ENCODE measurements at regions not wholly inside any gene's neighbourhood (a gene's known extent, or its start where the extent isn't known, plus 50 kb on each side); places are given as distances from the start of the nearest gene placed in this dataset.

DNA sequence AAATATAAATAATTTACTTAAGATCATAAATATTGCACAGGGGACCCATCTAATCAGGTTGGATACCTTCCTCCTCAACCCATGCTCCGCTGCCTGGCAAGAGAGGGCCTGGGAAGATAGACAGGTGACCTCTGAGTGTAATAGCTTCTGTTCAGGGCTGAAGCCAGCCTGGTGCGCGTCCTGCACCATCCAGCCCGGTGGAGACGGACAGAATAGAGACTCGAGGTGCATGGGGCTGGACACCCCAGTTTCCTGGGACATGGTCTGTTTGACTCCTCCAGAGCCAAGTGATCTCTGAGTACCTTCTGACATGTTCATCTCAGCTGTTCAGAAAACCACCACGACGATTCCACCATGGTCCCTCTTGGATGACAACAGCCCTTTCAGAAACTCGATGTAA lies 209.3 kb upstream of the MYT1L start:
- intact Hi-C loops (cut with DNase I), result no loop called here
- no peak overlapping the region for H3K27ac ChIP-seq
- TF ChIP-seq POLR2AphosphoS5 (IDR thresholded peaks at IDR 0.05) (no peak), POLR2A (IDR thresholded peaks at IDR 0.05) (no peak)
- TF ChIP-seq, protein P1, sequence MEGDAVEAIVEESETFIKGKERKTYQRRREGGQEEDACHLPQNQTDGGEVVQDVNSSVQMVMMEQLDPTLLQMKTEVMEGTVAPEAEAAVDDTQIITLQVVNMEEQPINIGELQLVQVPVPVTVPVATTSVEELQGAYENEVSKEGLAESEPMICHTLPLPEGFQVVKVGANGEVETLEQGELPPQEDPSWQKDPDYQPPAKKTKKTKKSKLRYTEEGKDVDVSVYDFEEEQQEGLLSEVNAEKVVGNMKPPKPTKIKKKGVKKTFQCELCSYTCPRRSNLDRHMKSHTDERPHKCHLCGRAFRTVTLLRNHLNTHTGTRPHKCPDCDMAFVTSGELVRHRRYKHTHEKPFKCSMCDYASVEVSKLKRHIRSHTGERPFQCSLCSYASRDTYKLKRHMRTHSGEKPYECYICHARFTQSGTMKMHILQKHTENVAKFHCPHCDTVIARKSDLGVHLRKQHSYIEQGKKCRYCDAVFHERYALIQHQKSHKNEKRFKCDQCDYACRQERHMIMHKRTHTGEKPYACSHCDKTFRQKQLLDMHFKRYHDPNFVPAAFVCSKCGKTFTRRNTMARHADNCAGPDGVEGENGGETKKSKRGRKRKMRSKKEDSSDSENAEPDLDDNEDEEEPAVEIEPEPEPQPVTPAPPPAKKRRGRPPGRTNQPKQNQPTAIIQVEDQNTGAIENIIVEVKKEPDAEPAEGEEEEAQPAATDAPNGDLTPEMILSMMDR (IDR thresholded peaks at IDR 0.05), result no peak
- H3K4me1 ChIP-seq (replicated peaks), result no peaks in the 10 kb centered on the region
- no peaks in the 10 kb centered on the region for H3K27me3 ChIP-seq (replicated peaks; ENCODE audit: insufficient read depth)
- H3K4me3 ChIP-seq, result no peak overlapping the region
- H3K36me3 ChIP-seq, result no peaks in the 10 kb centered on the region
- 77% methylated on average over 9 of the region's 9 CpGs for WGBS
- no peak for DNase-seq (ENCODE audit: low spot score)
- H3K9me3 ChIP-seq, result no peaks in the 10 kb centered on the region

DNA sequence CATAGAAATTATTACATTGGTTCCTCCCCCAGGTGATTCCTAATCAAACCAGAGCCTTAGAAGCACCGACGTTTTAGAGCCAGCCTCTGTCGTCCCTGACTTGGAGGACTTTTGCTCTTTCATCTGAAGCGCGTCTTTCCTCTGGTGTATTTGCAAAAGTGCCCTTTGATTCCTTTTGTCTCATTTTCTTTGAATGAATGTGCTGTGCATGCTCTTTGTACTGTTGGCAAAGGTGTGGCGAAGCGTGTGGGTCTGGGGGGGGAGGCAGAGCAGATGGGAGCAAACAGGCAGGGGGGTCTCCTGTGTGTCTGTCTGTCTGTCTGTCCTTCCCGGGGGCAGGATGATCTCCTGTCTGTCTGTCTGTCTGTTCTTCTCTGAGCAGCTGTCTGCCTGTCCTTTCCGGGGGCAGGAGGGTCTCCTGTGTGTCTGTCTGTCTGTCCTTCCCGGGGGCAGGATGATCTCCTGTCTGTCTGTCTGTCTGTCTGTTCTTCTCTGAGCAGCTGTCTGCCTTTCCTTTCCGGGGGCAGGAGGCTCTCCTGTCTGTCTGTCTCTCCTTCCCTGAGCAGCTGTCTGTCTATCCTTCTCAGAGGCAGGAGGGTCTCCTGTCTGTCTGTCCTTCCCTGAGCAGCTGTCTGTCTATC lies 205.5 kb upstream of the MYT1L start:
- DNase-seq (ENCODE audit: low spot score), result no peak
- TF ChIP-seq, protein P1 (IDR thresholded peaks at IDR 0.05), result no peak
- TF ChIP-seq POLR2AphosphoS5 (IDR thresholded peaks at IDR 0.05) (no peak), POLR2A (IDR thresholded peaks at IDR 0.05) (no peak)
- H3K4me1 ChIP-seq (replicated peaks), result no peaks in the 10 kb centered on the region
- no peak overlapping the region for H3K27ac ChIP-seq
- intact Hi-C loops (cut with DNase I), result no loop called here
- H3K4me3 ChIP-seq, result no peak overlapping the region
- 48% methylated on average over 11 of the region's 11 CpGs for WGBS
- no peaks in the 10 kb centered on the region for H3K36me3 ChIP-seq
- no peaks in the 10 kb centered on the region for H3K27me3 ChIP-seq (replicated peaks; ENCODE audit: insufficient read depth)
- H3K9me3 ChIP-seq, result no peaks in the 10 kb centered on the region

DNA sequence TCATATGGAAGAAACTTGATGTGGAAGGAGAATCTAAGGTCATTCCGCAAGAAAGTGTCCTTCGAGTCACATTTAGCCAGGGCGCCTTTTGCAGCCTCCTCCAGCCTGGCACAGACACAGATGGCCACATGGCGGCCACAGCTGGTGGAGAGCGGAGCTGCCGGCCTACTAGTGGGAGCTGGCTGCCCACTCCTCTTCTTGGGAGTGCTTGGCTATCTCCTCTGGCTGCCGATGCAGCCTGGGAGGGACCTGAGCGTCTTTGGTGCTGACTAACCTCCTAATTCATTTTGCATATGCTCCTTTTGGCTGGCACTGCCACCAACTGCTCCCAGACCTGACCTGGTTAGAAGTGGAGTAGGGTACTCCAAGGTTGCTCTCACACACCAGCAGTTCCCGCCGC lies 199.3 kb upstream of the MYT1L start:
- DNase-seq (ENCODE audit: low spot score), result no peak
- intact Hi-C loops (cut with DNase I), result no loop called here
- no peak overlapping the region for H3K27ac ChIP-seq
- H3K36me3 ChIP-seq, result no peaks in the 10 kb centered on the region
- H3K27me3 ChIP-seq (replicated peaks; ENCODE audit: insufficient read depth), result no peaks in the 10 kb centered on the region
- no peaks in the 10 kb centered on the region for H3K4me1 ChIP-seq (replicated peaks)
- H3K9me3 ChIP-seq, result no peaks in the 10 kb centered on the region
- 73% methylated on average over 10 of the region's 10 CpGs for WGBS
- TF ChIP-seq POLR2A (IDR thresholded peaks at IDR 0.05), result no peak
- TF ChIP-seq, protein P1 (IDR thresholded peaks at IDR 0.05), result no peak
- no peak overlapping the region for H3K4me3 ChIP-seq

DNA sequence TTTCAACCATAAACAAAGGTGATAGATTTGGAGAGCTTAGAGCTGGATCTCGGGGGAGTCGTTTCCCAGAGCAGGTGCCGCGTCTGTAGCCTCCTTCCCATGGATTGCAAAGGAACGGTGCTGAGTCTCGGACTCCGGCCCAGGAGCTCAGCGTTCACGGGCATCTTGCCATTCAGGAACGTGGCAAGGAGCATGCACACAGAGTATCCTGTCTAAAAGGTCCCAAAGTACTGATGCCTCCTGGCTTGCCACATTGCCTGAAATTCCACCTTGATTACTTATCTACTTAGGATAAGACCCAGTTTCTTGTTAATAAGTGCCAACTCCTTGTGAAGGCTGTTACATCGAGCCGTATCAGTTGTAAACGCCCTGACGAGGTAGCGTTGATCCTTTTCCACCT lies 197.8 kb upstream of the MYT1L start:
- H3K4me1 ChIP-seq (replicated peaks), result no peaks in the 10 kb centered on the region
- H3K4me3 ChIP-seq, result no peak overlapping the region
- TF ChIP-seq, protein P1 (IDR thresholded peaks at IDR 0.05), result no peak
- TF ChIP-seq POLR2AphosphoS5 (IDR thresholded peaks at IDR 0.05), result no peak
- no peak for TF ChIP-seq POLR2A (IDR thresholded peaks at IDR 0.05)
- no peaks in the 10 kb centered on the region for H3K9me3 ChIP-seq
- H3K27me3 ChIP-seq (replicated peaks; ENCODE audit: insufficient read depth), result no peaks in the 10 kb centered on the region
- DNase-seq (ENCODE audit: low spot score), result no peak
- H3K27ac ChIP-seq, result no peak overlapping the region
- WGBS, result 81% methylated on average over 15 of the region's 15 CpGs
- H3K36me3 ChIP-seq, result no peaks in the 10 kb centered on the region
- intact Hi-C loops (cut with DNase I), result no loop called here

DNA sequence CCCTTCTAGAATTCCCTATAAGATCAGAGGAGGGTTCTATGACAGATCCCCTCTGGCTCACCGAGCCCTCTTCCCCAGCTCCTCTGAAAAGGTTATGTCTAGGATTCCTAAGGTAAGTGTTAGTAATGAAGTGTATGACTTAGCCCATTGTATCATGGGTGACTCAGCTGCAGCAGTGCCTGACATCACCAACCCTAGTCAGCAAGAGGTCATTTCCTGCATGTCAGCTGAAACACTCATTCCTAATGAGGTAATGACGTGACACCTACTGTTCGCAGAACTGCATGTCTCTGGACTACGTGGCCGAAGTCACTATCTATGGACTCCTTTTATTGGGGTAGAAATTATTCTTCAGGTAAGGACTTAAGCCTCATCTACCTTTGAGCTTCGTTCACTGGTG lies 196.1 kb upstream of the MYT1L start:
- Histone ChIP-seq H3K4me1 (replicated peaks) (no peaks in the 10 kb centered on the region), H3K9me3 (no peaks in the 10 kb centered on the region), H3K36me3 (no peaks in the 10 kb centered on the region), H3K27me3 (replicated peaks; ENCODE audit: insufficient read depth) (no peaks in the 10 kb centered on the region), H3K4me3 (no peak overlapping the region), H3K27ac (no peak overlapping the region)
- DNase-seq (ENCODE audit: low spot score), result no peak
- WGBS, result 92% methylated on average over 6 of the region's 6 CpGs
- intact Hi-C loops (cut with DNase I), result no loop called here
- TF ChIP-seq POLR2AphosphoS5 (IDR thresholded peaks at IDR 0.05) (no peak), POLR2A (IDR thresholded peaks at IDR 0.05) (no peak)
- TF ChIP-seq, protein P1 (IDR thresholded peaks at IDR 0.05), result no peak
